ENCODE measurements at regions not wholly inside any gene's neighbourhood (a gene's known extent, or its start where the extent isn't known, plus 50 kb on each side); places are given as distances from the start of the nearest gene placed in this dataset.

DNA sequence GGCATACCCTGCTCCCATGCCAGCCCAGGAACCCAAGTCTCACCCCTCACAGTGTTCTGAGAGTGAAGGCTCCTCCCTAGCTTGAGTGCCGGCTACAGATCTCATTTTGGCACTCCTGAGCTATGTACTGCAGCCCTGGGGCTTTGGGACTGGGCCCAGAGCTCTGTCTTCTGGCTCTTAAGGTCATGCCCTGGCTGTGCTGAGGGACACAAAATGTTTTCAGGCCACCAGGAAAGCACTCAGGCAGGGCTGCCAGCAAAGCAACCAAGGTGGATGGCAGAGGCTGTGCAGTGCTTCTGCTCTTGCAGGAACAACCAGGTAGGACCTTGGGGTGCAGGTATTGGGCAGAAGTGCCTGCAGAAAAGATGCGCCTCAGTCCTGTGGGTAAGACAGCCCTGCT, 564.0 kb downstream of the SLC6A15 start:
- ATAC-seq (no peak), FAIRE-seq (no peak), DNase-seq (ENCODE audit: low read depth in 1 of 2, low spot score in 1 of 2) (no peak)
- Histone ChIP-seq H3K4me2 (no peak overlapping the region), H3K4me3 (no peak overlapping the region), H3K27ac (no peak overlapping the region), H3K9me3 (no peaks in the 10 kb centered on the region), H3K4me1 (no peaks in the 10 kb centered on the region)
- TF ChIP-seq ZSCAN20 (CRISPR knock-in tag; IDR thresholded peaks at IDR 0.05) (no peak), NR3C1 (IDR thresholded peaks at IDR 0.05) (no peak), FOSB (CRISPR knock-in tag; IDR thresholded peaks at IDR 0.05) (no peak), RCOR1 (IDR thresholded peaks at IDR 0.05; ENCODE audit: low read depth, low read length) (no peak), HEYL (CRISPR knock-in tag; IDR thresholded peaks at IDR 0.05) (no peak), MAFK (IDR thresholded peaks at IDR 0.05; ENCODE audit: partially characterized antibody) (no peak), RNF2 (IDR thresholded peaks at IDR 0.05; ENCODE audit: borderline replicate concordance, low read depth) (no peak), PHF8 (IDR thresholded peaks at IDR 0.05; ENCODE audit: borderline replicate concordance, low read depth) (no peak), NFE2L2 (conservative IDR thresholded peaks at IDR 0.05; ENCODE audit: low read length) (no peak), POLR2AphosphoS2 (conservative IDR thresholded peaks at IDR 0.05; ENCODE audit: low read length) (no peak), RFX5 (IDR thresholded peaks at IDR 0.05) (no peak)
- TF ChIP-seq, protein P1, sequence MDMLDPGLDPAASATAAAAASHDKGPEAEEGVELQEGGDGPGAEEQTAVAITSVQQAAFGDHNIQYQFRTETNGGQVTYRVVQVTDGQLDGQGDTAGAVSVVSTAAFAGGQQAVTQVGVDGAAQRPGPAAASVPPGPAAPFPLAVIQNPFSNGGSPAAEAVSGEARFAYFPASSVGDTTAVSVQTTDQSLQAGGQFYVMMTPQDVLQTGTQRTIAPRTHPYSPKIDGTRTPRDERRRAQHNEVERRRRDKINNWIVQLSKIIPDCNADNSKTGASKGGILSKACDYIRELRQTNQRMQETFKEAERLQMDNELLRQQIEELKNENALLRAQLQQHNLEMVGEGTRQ (IDR thresholded peaks at IDR 0.05): no peak
- TF ChIP-seq, protein P2, sequence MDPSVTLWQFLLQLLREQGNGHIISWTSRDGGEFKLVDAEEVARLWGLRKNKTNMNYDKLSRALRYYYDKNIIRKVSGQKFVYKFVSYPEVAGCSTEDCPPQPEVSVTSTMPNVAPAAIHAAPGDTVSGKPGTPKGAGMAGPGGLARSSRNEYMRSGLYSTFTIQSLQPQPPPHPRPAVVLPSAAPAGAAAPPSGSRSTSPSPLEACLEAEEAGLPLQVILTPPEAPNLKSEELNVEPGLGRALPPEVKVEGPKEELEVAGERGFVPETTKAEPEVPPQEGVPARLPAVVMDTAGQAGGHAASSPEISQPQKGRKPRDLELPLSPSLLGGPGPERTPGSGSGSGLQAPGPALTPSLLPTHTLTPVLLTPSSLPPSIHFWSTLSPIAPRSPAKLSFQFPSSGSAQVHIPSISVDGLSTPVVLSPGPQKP (IDR thresholded peaks at IDR 0.05; ENCODE audit: low read depth, low read length): no peak
- 44% methylated on average over 2 of the region's 2 CpGs for WGBS (ENCODE audit: missing lambda C conversion rate)
- ChIA-PET CTCF (interaction anchor here (0.7 kb wide), 1 partner anchor 525 kb away, joined by 3 read pairs; no protein-coding TSS in a partner anchor), POLR2A (no interaction called here)

DNA sequence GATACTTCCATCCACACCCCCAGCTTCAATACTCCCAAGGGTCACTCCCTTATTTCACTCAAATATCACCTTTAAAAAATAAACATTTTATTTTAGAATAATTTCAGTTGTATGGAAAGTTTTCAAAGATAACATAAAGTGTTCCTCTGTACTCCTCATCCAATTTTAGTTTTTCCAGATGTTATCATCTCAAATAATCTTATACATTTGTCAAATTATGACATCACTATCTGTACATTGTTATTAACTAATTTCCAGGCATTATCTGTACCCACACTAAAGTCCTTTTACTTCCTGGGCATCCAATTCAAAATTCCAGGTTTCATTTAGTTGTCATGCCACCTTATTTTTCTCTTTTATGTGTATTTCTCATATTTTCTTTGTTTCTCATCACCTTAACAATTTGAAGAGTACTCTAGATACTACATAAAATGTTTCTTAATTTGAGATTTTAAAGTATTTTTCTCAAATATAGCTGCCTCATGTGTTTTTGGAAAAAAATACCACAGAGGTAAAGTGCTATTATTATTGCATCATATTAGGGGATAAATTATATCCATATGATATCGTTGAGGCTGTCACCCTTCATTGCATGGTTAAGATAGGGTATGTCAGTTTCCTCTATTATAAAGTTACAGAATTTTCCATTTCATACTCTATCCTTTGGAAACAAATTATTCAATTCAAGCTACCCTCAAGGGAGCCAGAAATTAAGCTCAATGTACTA, 571.0 kb downstream of the SLC6A15 start:
- DNase-seq (ENCODE audit: low read depth in 1 of 2, low spot score in 1 of 2) (no peak), ATAC-seq (no peak), FAIRE-seq (no peak)
- TF ChIP-seq HDAC2 (IDR thresholded peaks at IDR 0.05): no peak
- TF ChIP-seq POLR2A (IDR thresholded peaks at IDR 0.05; ENCODE audit: low read length): no peak
- TF ChIP-seq HEYL (CRISPR knock-in tag; IDR thresholded peaks at IDR 0.05): no peak
- TF ChIP-seq KDM1A (IDR thresholded peaks at IDR 0.05; ENCODE audit: low read depth): no peak
- TF ChIP-seq, protein P3, sequence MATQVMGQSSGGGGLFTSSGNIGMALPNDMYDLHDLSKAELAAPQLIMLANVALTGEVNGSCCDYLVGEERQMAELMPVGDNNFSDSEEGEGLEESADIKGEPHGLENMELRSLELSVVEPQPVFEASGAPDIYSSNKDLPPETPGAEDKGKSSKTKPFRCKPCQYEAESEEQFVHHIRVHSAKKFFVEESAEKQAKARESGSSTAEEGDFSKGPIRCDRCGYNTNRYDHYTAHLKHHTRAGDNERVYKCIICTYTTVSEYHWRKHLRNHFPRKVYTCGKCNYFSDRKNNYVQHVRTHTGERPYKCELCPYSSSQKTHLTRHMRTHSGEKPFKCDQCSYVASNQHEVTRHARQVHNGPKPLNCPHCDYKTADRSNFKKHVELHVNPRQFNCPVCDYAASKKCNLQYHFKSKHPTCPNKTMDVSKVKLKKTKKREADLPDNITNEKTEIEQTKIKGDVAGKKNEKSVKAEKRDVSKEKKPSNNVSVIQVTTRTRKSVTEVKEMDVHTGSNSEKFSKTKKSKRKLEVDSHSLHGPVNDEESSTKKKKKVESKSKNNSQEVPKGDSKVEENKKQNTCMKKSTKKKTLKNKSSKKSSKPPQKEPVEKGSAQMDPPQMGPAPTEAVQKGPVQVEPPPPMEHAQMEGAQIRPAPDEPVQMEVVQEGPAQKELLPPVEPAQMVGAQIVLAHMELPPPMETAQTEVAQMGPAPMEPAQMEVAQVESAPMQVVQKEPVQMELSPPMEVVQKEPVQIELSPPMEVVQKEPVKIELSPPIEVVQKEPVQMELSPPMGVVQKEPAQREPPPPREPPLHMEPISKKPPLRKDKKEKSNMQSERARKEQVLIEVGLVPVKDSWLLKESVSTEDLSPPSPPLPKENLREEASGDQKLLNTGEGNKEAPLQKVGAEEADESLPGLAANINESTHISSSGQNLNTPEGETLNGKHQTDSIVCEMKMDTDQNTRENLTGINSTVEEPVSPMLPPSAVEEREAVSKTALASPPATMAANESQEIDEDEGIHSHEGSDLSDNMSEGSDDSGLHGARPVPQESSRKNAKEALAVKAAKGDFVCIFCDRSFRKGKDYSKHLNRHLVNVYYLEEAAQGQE (IDR thresholded peaks at IDR 0.05): no peak
- no peak for TF ChIP-seq JUNB (IDR thresholded peaks at IDR 0.05)
- TF ChIP-seq RARB (CRISPR knock-in tag; IDR thresholded peaks at IDR 0.05): no peak
- no peak for TF ChIP-seq FOSL2 (IDR thresholded peaks at IDR 0.05)
- no peak for TF ChIP-seq FOSL2 (CRISPR knock-in tag; IDR thresholded peaks at IDR 0.05)
- TF ChIP-seq CBX2 (IDR thresholded peaks at IDR 0.05; ENCODE audit: borderline replicate concordance, low read depth): no peak
- TF ChIP-seq, protein P4, sequence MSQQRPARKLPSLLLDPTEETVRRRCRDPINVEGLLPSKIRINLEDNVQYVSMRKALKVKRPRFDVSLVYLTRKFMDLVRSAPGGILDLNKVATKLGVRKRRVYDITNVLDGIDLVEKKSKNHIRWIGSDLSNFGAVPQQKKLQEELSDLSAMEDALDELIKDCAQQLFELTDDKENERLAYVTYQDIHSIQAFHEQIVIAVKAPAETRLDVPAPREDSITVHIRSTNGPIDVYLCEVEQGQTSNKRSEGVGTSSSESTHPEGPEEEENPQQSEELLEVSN (IDR thresholded peaks at IDR 0.05; ENCODE audit: borderline replicate concordance, low read depth): no peak
- TF ChIP-seq, protein P5, sequence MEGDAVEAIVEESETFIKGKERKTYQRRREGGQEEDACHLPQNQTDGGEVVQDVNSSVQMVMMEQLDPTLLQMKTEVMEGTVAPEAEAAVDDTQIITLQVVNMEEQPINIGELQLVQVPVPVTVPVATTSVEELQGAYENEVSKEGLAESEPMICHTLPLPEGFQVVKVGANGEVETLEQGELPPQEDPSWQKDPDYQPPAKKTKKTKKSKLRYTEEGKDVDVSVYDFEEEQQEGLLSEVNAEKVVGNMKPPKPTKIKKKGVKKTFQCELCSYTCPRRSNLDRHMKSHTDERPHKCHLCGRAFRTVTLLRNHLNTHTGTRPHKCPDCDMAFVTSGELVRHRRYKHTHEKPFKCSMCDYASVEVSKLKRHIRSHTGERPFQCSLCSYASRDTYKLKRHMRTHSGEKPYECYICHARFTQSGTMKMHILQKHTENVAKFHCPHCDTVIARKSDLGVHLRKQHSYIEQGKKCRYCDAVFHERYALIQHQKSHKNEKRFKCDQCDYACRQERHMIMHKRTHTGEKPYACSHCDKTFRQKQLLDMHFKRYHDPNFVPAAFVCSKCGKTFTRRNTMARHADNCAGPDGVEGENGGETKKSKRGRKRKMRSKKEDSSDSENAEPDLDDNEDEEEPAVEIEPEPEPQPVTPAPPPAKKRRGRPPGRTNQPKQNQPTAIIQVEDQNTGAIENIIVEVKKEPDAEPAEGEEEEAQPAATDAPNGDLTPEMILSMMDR (IDR thresholded peaks at IDR 0.05): no peak
- TF ChIP-seq CHD2 (IDR thresholded peaks at IDR 0.05; ENCODE audit: low read length, partially characterized antibody): no peak
- TF ChIP-seq RFX5 (IDR thresholded peaks at IDR 0.05): no peak
- TF ChIP-seq NFE2L2 (conservative IDR thresholded peaks at IDR 0.05; ENCODE audit: low read length): no peak
- no peak for TF ChIP-seq FOSB (CRISPR knock-in tag; IDR thresholded peaks at IDR 0.05)
- TF ChIP-seq, protein P6, sequence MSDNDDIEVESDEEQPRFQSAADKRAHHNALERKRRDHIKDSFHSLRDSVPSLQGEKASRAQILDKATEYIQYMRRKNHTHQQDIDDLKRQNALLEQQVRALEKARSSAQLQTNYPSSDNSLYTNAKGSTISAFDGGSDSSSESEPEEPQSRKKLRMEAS (IDR thresholded peaks at IDR 0.05): no peak
- TF ChIP-seq ZNF302 (CRISPR knock-in tag; IDR thresholded peaks at IDR 0.05): no peak
- ChIA-PET POLR2A (no interaction called here), CTCF (no interaction called here)
- Histone ChIP-seq H3K4me1 (no peaks in the 10 kb centered on the region), H3K27ac (no peak overlapping the region), H3K9me3 (no peaks in the 10 kb centered on the region), H3K4me3 (no peak overlapping the region), H3K4me2 (no peak overlapping the region)
- WGBS (ENCODE audit: missing lambda C conversion rate): 26% methylated on average over 1 of the region's 1 CpG

All from A549 (cell line).